H1 (cell line): ENCODE measurements at regions not wholly inside any gene's neighbourhood (a gene's known extent, or its start where the extent isn't known, plus 50 kb on each side); places are given as distances from the start of the nearest gene placed in this dataset.

ENCODE experiments used
- ASH2L ChIP-seq: fragments of 200-600, 300-600 bp; sonication (generic); IDR thresholded peaks from one replicate; pipeline ENCODE4 v1.7.1; 2017; ENCODE audit warnings: low read length
- BCL11A ChIP-seq, 2 experiments: IDR thresholded peaks; one replicate each; pipeline ENCODE4 v1.6.1; 2011; ENCODE audit warnings: low read depth in 2 of 2, low read length in 2 of 2, mild to moderate bottlenecking in 2 of 2
- BRCA1 ChIP-seq: IDR thresholded peaks from 2 replicates; pipeline ENCODE4 v1.6.1; 2012; ENCODE audit warnings: low read depth, low read length, improper control_type of control experiment
- CHD1 ChIP-seq: IDR thresholded peaks from 2 replicates; pipeline ENCODE4 v1.6.1; 2012; ENCODE audit warnings: low read depth, low read length, improper control_type of control experiment
- CHD7 ChIP-seq: fragments of 300-600 bp; sonication (generic); IDR thresholded peaks from 2 replicates; pipeline ENCODE4 v1.7.1; 2012; ENCODE audit warnings: low read length, moderate library complexity, mild to moderate bottlenecking, inconsistent platforms; ENCODE audit not compliant: insufficient replicate concordance
- MAFK ChIP-seq: IDR thresholded peaks from 2 replicates; pipeline ENCODE4 v1.6.1; 2012; ENCODE audit warnings: low read depth, mild to moderate bottlenecking, improper control_type of control experiment, low read length
- POLR2AphosphoS5 ChIP-seq: IDR thresholded peaks from 2 replicates; pipeline ENCODE4 v1.6.1; 2011; ENCODE audit warnings: low read depth, low read length
- POU5F1 ChIP-seq: IDR thresholded peaks from 2 replicates; pipeline ENCODE4 v1.6.1; 2011; ENCODE audit warnings: low read depth, mild to moderate bottlenecking, low read length, moderate library complexity
- SIN3A ChIP-seq, 2 experiments: IDR thresholded peaks in 1 of 2; conservative IDR thresholded peaks in 1 of 2; 2 replicates each; pipeline ENCODE4 v1.6.1; 2011 to 2012; ENCODE audit warnings: low read length in 2 of 2, improper control_type of control experiment in 1 of 2, low read depth in 1 of 2, mild to moderate bottlenecking in 1 of 2
- SIRT6 ChIP-seq: IDR thresholded peaks from one replicate; pipeline ENCODE4 v1.7.1; 2012; ENCODE audit warnings: low read length, inconsistent platforms
- TAF1 ChIP-seq: IDR thresholded peaks from 2 replicates; pipeline ENCODE4 v1.6.1; 2011; ENCODE audit warnings: mild to moderate bottlenecking, low read depth, low read length

- TF ChIP-seq CHD7 (no peak), CHD1 (no peak), SIN3A (conservative IDR thresholded peaks at IDR 0.05 in 1 of 2, IDR thresholded peaks at IDR 0.05 in 1 of 2; ENCODE audit: low read depth in 1 of 2, low read length in 2 of 2) (no peak), TAF1 (no peak), BCL11A (IDR thresholded peaks at IDR 0.05; ENCODE audit: low read depth in 2 of 2, low read length in 2 of 2) (no peak), POU5F1 (no peak), ASH2L (no peak), BRCA1 (no peak), MAFK (no peak), SIRT6 (no peak), POLR2AphosphoS5 (no peak)
These were observed 53.8 kb upstream of the PSD2 start (continued) for GRCh38 chr5:139741823-139742172.
